ENCODE measurements at regions not wholly inside any gene's neighbourhood (a gene's known extent, or its start where the extent isn't known, plus 50 kb on each side); places are given as distances from the start of the nearest gene placed in this dataset.

DNA sequence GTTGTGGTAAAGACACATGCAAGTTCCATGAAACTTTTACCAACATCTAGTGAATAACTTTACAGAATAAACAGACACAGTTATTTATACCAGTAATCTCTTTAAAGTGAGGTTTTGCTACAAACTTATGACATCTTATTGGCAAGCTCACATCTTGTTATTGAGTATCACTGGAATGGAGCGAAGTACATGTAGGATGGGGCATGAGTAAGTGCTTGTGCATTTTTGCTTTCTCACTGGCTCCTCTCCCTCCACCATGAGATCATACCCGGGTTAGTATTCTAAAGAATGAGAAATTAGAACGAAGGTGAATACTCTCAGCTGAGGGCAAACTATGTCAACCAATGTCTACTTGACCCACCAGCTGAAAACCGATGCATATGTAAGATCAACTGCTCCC, 193.3 kb upstream of the ZNF717 start:
- no peak for TF ChIP-seq EZH2 (optimal IDR thresholded peaks at IDR 0.05; ENCODE audit: low read depth, low read length)
- TF ChIP-seq, protein P1, sequence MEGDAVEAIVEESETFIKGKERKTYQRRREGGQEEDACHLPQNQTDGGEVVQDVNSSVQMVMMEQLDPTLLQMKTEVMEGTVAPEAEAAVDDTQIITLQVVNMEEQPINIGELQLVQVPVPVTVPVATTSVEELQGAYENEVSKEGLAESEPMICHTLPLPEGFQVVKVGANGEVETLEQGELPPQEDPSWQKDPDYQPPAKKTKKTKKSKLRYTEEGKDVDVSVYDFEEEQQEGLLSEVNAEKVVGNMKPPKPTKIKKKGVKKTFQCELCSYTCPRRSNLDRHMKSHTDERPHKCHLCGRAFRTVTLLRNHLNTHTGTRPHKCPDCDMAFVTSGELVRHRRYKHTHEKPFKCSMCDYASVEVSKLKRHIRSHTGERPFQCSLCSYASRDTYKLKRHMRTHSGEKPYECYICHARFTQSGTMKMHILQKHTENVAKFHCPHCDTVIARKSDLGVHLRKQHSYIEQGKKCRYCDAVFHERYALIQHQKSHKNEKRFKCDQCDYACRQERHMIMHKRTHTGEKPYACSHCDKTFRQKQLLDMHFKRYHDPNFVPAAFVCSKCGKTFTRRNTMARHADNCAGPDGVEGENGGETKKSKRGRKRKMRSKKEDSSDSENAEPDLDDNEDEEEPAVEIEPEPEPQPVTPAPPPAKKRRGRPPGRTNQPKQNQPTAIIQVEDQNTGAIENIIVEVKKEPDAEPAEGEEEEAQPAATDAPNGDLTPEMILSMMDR (IDR thresholded peaks at IDR 0.05; ENCODE audit: low read length) = no peak
